HEK293 (cell line): ENCODE measurements at regions not wholly inside any gene's neighbourhood (a gene's known extent, or its start where the extent isn't known, plus 50 kb on each side); places are given as distances from the start of the nearest gene placed in this dataset.

ENCODE experiments used
- CTCF ChIA-PET: fragments of 350-600 bp; formaldehyde crosslinking; extraction: SDS; loops from one replicate; lab custom pipeline; 2021; ENCODE audit warnings: antibody characterized with exemption; lab: Yijun Ruan, JAX
- POLR2A ChIA-PET: fragments of 300-600 bp; formaldehyde crosslinking; extraction: SDS; loops from one replicate; lab custom pipeline; 2020; ENCODE audit warnings: antibody characterized with exemption, inconsistent platforms; lab: Yijun Ruan, JAX
- H3K27ac ChIP-seq: fragments of 200-500 bp; sonication (Bioruptor generic); 2 replicates; pipeline ENCODE4 v1.5.1; 2014; ENCODE audit warnings: low read depth, low read length, control low read depth, inconsistent platforms; ENCODE audit errors: extremely low read depth
- H3K36me3 ChIP-seq, 2 experiments: fragments of 200-500 bp in 1 of 2; sonication (Bioruptor generic) in 1 of 2; 1 replicate in 1 of 2; 2 replicates in 1 of 2; pipeline ENCODE4 v1.5.1; 2014 to 2017; ENCODE audit warnings: inconsistent platforms in 2 of 2, low read length in 2 of 2; ENCODE audit not compliant: control insufficient read depth in 2 of 2, insufficient read depth in 1 of 2
- H3K4me1 ChIP-seq: fragments of 200-500 bp; sonication (Bioruptor generic); 2 replicates; pipeline ENCODE4 v1.5.1; 2014; ENCODE audit warnings: mild to moderate bottlenecking, low read length, inconsistent platforms; ENCODE audit not compliant: control insufficient read depth, insufficient read depth
- H3K4me3 ChIP-seq: 2 replicates; pipeline ENCODE4 v1.5.1; 2011; ENCODE audit warnings: low read depth, mild to moderate bottlenecking, control low read depth, low read length, moderate library complexity
- H3K9me3 ChIP-seq: fragments of 200-500 bp; sonication (Bioruptor generic); 2 replicates; pipeline ENCODE4 v1.5.1; 2014; ENCODE audit warnings: low read depth, low read length, inconsistent platforms; ENCODE audit not compliant: control insufficient read depth, insufficient read depth
- BCL11B ChIP-seq: fragments of 450-650 bp; formaldehyde crosslinking; IDR thresholded peaks from 2 replicates; pipeline ENCODE4 v1.5.1; 2016; ENCODE audit warnings: low read depth, missing biosample characterization, missing genetic modification characterization
- HIC1 ChIP-seq: fragments of 450-650 bp; formaldehyde crosslinking; IDR thresholded peaks from 2 replicates; pipeline ENCODE4 v1.5.1; 2016; ENCODE audit warnings: missing biosample characterization, missing genetic modification characterization
- REPIN1 ChIP-seq: fragments of 450-650 bp; formaldehyde crosslinking; IDR thresholded peaks from 2 replicates; pipeline ENCODE4 v1.5.1; 2017; ENCODE audit warnings: missing biosample characterization, missing genetic modification characterization, low read depth
- ZBTB8A ChIP-seq: fragments of 450-650 bp; formaldehyde crosslinking; IDR thresholded peaks from 2 replicates; pipeline ENCODE4 v1.5.1; 2016; ENCODE audit warnings: missing biosample characterization, missing genetic modification characterization
- ZIC2 ChIP-seq: fragments of 450-650 bp; formaldehyde crosslinking; IDR thresholded peaks from 2 replicates; pipeline ENCODE4 v1.5.1; 2016; ENCODE audit warnings: missing biosample characterization, missing genetic modification characterization
- ZNF121 ChIP-seq: fragments of 450-650 bp; formaldehyde crosslinking; IDR thresholded peaks from 2 replicates; pipeline ENCODE4 v1.5.1; 2016; ENCODE audit warnings: missing biosample characterization, missing genetic modification characterization
- ZNF146 ChIP-seq: fragments of 450-650 bp; formaldehyde crosslinking; IDR thresholded peaks from 2 replicates; pipeline ENCODE4 v1.5.1; 2016; ENCODE audit warnings: missing biosample characterization, missing genetic modification characterization
- ZNF155 ChIP-seq: fragments of 450-650 bp; formaldehyde crosslinking; IDR thresholded peaks from 2 replicates; pipeline ENCODE4 v1.5.1; 2016; ENCODE audit warnings: missing biosample characterization, missing genetic modification characterization
- ZNF175 ChIP-seq: fragments of 450-650 bp; formaldehyde crosslinking; IDR thresholded peaks from 2 replicates; pipeline ENCODE4 v1.5.1; 2016; ENCODE audit warnings: missing biosample characterization, missing genetic modification characterization
- ZNF19 ChIP-seq: fragments of 450-650 bp; formaldehyde crosslinking; IDR thresholded peaks from 2 replicates; pipeline ENCODE4; 2016; ENCODE audit warnings: missing biosample characterization, missing genetic modification characterization, low read depth
- ZNF221 ChIP-seq: fragments of 450-650 bp; formaldehyde crosslinking; IDR thresholded peaks from 2 replicates; pipeline ENCODE4 v1.5.1; 2017; ENCODE audit warnings: missing biosample characterization, missing genetic modification characterization, borderline replicate concordance
- ZNF24 ChIP-seq: fragments of 450-650 bp; formaldehyde crosslinking; IDR thresholded peaks from 2 replicates; pipeline ENCODE4 v1.5.1; 2016; ENCODE audit warnings: missing biosample characterization, missing genetic modification characterization
- ZNF302 ChIP-seq: fragments of 450-650 bp; formaldehyde crosslinking; IDR thresholded peaks from 2 replicates; pipeline ENCODE4 v1.5.1; 2016; ENCODE audit warnings: missing biosample characterization, missing genetic modification characterization, low read depth
- ZNF341 ChIP-seq: fragments of 450-650 bp; formaldehyde crosslinking; IDR thresholded peaks from 2 replicates; pipeline ENCODE4; 2016; ENCODE audit warnings: low read depth, missing biosample characterization, missing genetic modification characterization
- ZNF473 ChIP-seq: fragments of 450-650 bp; formaldehyde crosslinking; IDR thresholded peaks from 2 replicates; pipeline ENCODE4 v1.5.1; 2017; ENCODE audit warnings: missing biosample characterization, missing genetic modification characterization
- ZNF529 ChIP-seq: fragments of 450-650 bp; formaldehyde crosslinking; IDR thresholded peaks from 2 replicates; pipeline ENCODE4 v1.5.1; 2017; ENCODE audit warnings: missing genetic modification characterization, missing biosample characterization; ENCODE audit not compliant: insufficient replicate concordance
- ZNF555 ChIP-seq: fragments of 450-650 bp; formaldehyde crosslinking; conservative IDR thresholded peaks from 2 replicates; pipeline ENCODE4 v1.5.1; 2017; ENCODE audit warnings: missing biosample characterization, mild to moderate bottlenecking, missing genetic modification characterization, inconsistent platforms
- ZNF623 ChIP-seq: fragments of 450-650 bp; formaldehyde crosslinking; IDR thresholded peaks from 2 replicates; pipeline ENCODE4 v1.5.1; 2016; ENCODE audit warnings: missing biosample characterization, missing genetic modification characterization
- ZNF626 ChIP-seq: fragments of 450-650 bp; sonication (Bioruptor Pico); formaldehyde crosslinking; IDR thresholded peaks from 2 replicates; pipeline ENCODE4 v1.5.1; 2018; ENCODE audit warnings: missing biosample characterization, missing genetic modification characterization, inconsistent platforms
- ZNF660 ChIP-seq: fragments of 450-650 bp; IDR thresholded peaks from 2 replicates; pipeline ENCODE4 v1.5.1; 2018; ENCODE audit warnings: missing biosample characterization, mild to moderate bottlenecking, missing genetic modification characterization
- ZNF664 ChIP-seq: fragments of 450-650 bp; formaldehyde crosslinking; IDR thresholded peaks from 2 replicates; pipeline ENCODE4 v1.5.1; 2016; ENCODE audit warnings: missing biosample characterization, missing genetic modification characterization
- ZNF791 ChIP-seq: fragments of 450-650 bp; formaldehyde crosslinking; IDR thresholded peaks from 2 replicates; pipeline ENCODE4 v1.5.1; 2016; ENCODE audit warnings: missing biosample characterization, missing genetic modification characterization
- ZSCAN30 ChIP-seq: fragments of 450-650 bp; IDR thresholded peaks from 2 replicates; pipeline ENCODE4 v1.5.1; 2018; ENCODE audit warnings: missing biosample characterization, mild to moderate bottlenecking, missing genetic modification characterization, moderate library complexity

DNA sequence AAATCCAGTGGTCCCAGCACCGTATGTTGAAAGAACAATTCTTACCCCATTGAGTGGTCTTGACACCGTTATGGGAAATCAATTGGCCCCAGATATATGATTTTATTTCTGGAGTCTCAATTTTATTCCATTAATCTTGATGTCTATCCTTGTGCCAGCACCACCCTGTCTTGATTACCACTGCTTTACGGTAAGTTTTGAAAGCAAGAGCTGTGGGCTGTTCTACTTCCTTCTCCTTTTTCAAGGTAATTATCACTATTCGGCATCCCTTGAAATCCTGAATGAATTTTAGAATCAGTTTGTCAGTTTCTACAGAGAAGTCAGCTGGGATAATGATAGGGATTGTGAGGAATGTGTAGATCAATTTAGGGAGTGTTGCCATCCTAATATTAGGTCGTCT, 160.8 kb upstream of the SFSWAP start:
- no peak overlapping the region for H3K27ac ChIP-seq
- TF ChIP-seq ZNF623, result no peak
- TF ChIP-seq ZNF341 (tag by site-specific recombination), result no peak
- TF ChIP-seq ZSCAN30 (tag by site-specific recombination), result no peak
- no peak for TF ChIP-seq ZNF473
- no peak for TF ChIP-seq ZNF155 (tag by site-specific recombination)
- TF ChIP-seq ZNF175 (tag by site-specific recombination), result no peak
- no peak for TF ChIP-seq ZNF791 (tag by site-specific recombination)
- no peak for TF ChIP-seq BCL11B (tag by site-specific recombination)
- no peaks in the 10 kb centered on the region for H3K4me1 ChIP-seq
- H3K9me3 ChIP-seq, result no peaks in the 10 kb centered on the region
- ChIA-PET POLR2A (no interaction called here), CTCF (no interaction called here)
- H3K36me3 ChIP-seq, result no peaks in the 10 kb centered on the region
- no peak overlapping the region for H3K4me3 ChIP-seq

DNA sequence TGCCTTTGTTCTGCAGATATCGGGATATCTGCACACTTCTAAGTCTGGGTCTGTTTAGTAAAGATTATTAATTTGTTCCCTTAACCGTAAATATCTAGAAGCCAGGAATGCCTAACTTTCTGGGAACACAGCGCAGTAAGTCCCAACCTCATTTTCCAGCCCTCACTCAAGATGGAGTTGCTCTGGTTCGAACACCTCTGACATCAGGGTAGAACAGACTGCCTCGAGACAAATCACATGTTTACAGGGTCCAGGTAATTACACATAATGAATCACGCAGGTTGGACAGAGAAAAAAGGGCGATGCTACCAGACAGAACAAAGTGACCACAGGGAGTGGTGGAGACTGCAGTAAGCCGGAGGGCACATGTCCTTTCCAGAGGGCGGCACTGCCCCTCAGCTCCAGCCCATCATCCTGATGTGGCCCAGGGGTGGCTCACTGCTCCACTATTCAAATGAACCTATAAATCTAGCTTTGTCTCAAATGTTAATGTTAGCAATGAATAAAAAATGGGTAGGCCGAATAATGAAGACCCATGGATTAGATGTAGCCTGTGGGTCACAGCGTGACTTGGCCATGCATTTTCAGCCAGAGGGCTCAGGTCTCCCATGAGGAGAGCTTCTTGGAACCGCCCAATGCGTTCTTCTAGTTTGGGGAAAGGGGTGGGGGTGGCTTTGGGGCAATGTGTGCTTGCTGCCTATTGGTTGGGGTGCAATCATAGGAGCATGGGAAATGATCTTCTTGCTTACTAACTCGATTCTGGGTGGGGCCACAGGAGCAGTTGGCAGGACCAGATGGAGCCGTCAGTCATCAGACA, 159.0 kb upstream of the SFSWAP start:
- TF ChIP-seq HIC1 (no peak), ZNF121 (tag by site-specific recombination) (no peak), ZBTB8A (tag by site-specific recombination) (no peak), ZNF529 (tag by site-specific recombination) (no peak), ZNF19 (no peak), ZNF146 (tag by site-specific recombination) (no peak), ZNF302 (tag by site-specific recombination) (no peak), BCL11B (tag by site-specific recombination) (no peak), ZNF24 (tag by site-specific recombination) (no peak), ZIC2 (tag by site-specific recombination) (no peak)
- TF ChIP-seq, all 188 proteins: peak for 0
- H3K4me1 ChIP-seq, result no peaks in the 10 kb centered on the region
- H3K27ac ChIP-seq, result no peak overlapping the region
- POLR2A ChIA-PET, result no interaction called here
- CTCF ChIA-PET, result no interaction called here
- no peaks in the 10 kb centered on the region for H3K9me3 ChIP-seq
- H3K36me3 ChIP-seq, result no peaks in the 10 kb centered on the region
- H3K4me3 ChIP-seq, result no peak overlapping the region

DNA sequence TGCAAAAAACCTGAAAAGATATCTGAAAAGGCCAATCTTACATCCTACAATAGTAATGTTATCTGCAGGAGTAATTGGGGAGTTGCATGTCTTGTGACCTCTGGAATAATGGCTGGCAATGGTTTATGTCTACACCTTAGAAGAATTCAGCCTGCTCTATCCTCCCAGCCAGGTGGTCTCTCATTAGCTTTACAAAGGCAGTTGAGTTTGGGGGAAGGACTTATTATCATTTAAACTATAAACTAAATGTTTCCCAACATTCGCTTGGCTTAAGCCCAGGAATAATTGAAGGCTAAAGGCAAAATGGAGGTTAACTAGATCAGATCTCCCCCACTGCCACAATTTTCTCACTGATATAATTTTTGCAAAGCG, 158.4 kb upstream of the SFSWAP start:
- TF ChIP-seq REPIN1 (tag by site-specific recombination) (no peak), ZNF623 (no peak), ZNF555 (tag by site-specific recombination) (no peak), ZNF221 (no peak), ZNF626 (tag by site-specific recombination) (no peak), ZNF660 (tag by site-specific recombination) (no peak), ZNF664 (no peak)
- Histone ChIP-seq H3K9me3 (no peaks in the 10 kb centered on the region), H3K36me3 (no peaks in the 10 kb centered on the region), H3K4me3 (no peak overlapping the region), H3K27ac (no peak overlapping the region), H3K4me1 (no peaks in the 10 kb centered on the region)
- CTCF ChIA-PET, result interaction anchor here (0.6 kb wide), 1 partner anchor 167 kb away, joined by 3 read pairs; no protein-coding TSS in a partner anchor
- POLR2A ChIA-PET, result no interaction called here
